Thyroid gland (tissue), 4 donors: ENCODE measurements at regions not wholly inside any gene's neighbourhood (a gene's known extent, or its start where the extent isn't known, plus 50 kb on each side); places are given as distances from the start of the nearest gene placed in this dataset.

Experiments
- POLR2A ChIP-seq, 2 donors: fragments of 450-650 bp; IDR thresholded peaks; one replicate each; pipeline ENCODE4 v1.6.1; 2017; ENCODE audit warnings: antibody characterized with exemption in 2 of 2, mild to moderate bottlenecking in 2 of 2, moderate library complexity in 1 of 2
- TF ChIP-seq, protein P1 (sequence below), 6 experiments: fragments of 200-600 bp in 3 of 6; fragments of 450-650 bp in 3 of 6; sonication (generic) in 3 of 6; IDR thresholded peaks; one replicate each; pipeline ENCODE4 v1.5.1; 2016 to 2019; ENCODE audit warnings: antibody characterized with exemption in 6 of 6, mild to moderate bottlenecking in 2 of 6, inconsistent platforms in 1 of 6, moderate library complexity in 1 of 6

DNA sequence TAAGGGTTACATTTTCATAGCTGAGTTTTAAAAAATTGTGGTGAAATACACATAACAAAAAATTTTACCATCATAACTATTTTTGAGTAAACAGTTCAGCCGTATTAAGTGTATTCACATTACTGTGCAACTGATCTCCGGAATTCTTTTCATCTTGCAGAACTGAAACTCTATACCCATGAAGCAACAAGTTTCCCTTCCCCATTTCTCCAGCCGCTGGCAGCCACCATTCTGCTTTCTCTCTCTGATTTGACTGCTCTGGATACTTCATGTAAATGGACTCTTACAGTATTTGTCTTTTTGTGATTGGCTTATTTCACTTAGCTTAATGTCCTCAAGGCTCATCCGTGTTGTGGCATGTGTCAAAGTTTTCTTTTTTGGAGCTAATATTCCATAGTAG is 341.6 kb downstream of the QKI start:
- TF ChIP-seq, protein P1, sequence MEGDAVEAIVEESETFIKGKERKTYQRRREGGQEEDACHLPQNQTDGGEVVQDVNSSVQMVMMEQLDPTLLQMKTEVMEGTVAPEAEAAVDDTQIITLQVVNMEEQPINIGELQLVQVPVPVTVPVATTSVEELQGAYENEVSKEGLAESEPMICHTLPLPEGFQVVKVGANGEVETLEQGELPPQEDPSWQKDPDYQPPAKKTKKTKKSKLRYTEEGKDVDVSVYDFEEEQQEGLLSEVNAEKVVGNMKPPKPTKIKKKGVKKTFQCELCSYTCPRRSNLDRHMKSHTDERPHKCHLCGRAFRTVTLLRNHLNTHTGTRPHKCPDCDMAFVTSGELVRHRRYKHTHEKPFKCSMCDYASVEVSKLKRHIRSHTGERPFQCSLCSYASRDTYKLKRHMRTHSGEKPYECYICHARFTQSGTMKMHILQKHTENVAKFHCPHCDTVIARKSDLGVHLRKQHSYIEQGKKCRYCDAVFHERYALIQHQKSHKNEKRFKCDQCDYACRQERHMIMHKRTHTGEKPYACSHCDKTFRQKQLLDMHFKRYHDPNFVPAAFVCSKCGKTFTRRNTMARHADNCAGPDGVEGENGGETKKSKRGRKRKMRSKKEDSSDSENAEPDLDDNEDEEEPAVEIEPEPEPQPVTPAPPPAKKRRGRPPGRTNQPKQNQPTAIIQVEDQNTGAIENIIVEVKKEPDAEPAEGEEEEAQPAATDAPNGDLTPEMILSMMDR (IDR thresholded peaks at IDR 0.05), result no peak
- no peak for TF ChIP-seq POLR2A (IDR thresholded peaks at IDR 0.05)
